Thoracic aorta (tissue), 2 donors: ENCODE measurements at regions not wholly inside any gene's neighbourhood (a gene's known extent, or its start where the extent isn't known, plus 50 kb on each side); places are given as distances from the start of the nearest gene placed in this dataset.

Experiments used
- ATAC-seq: fragments of 150-250 bp; one replicate; pipeline ENCODE4 v1.8.0; 2017; ENCODE audit warnings: low read depth; ENCODE audit not compliant: insufficient number of reproducible peaks, low FRiP score
- DNase-seq: peaks from one replicate; pipeline ENCODE4 v3.0.0-alpha.2; 2020; ENCODE audit warnings: low spot score
- H3K27ac ChIP-seq, 2 donors: fragments of 200-600 bp; sonication (generic); 1 replicate in 1 of 2; 2 replicates in 1 of 2; pipeline ENCODE4 v1.5.1; 2016; ENCODE audit warnings: mild to moderate bottlenecking in 2 of 2, moderate library complexity in 2 of 2
- H3K27me3 ChIP-seq: fragments of 200-600 bp; sonication (generic); replicated peaks from 2 replicates; pipeline ENCODE4 v1.6.0; 2016; ENCODE audit warnings: mild to moderate bottlenecking; ENCODE audit not compliant: insufficient read depth
- H3K36me3 ChIP-seq: fragments of 200-600 bp; sonication (generic); one replicate; pipeline ENCODE4 v1.5.1; 2016
- H3K4me1 ChIP-seq, 2 donors: fragments of 200-600 bp; sonication (generic); 1 replicate in 1 of 2; 2 replicates in 1 of 2; pipeline versions ENCODE4 v1.5.1 to v1.6.0; 2016; ENCODE audit warnings: low read depth in 2 of 2, mild to moderate bottlenecking in 1 of 2; ENCODE audit not compliant: control insufficient read depth in 1 of 2
- H3K4me3 ChIP-seq: fragments of 200-600 bp; sonication (generic); 2 replicates; pipeline ENCODE4 v1.5.1; 2016; ENCODE audit warnings: mild to moderate bottlenecking
- H3K9me3 ChIP-seq: fragments of 200-600 bp; sonication (generic); 2 replicates; pipeline ENCODE4 v1.5.1; 2016
- CTCF ChIP-seq: fragments of 200-600 bp; sonication (generic); IDR thresholded peaks from one replicate; pipeline ENCODE4 v1.5.1; 2019; ENCODE audit warnings: antibody characterized with exemption

DNA sequence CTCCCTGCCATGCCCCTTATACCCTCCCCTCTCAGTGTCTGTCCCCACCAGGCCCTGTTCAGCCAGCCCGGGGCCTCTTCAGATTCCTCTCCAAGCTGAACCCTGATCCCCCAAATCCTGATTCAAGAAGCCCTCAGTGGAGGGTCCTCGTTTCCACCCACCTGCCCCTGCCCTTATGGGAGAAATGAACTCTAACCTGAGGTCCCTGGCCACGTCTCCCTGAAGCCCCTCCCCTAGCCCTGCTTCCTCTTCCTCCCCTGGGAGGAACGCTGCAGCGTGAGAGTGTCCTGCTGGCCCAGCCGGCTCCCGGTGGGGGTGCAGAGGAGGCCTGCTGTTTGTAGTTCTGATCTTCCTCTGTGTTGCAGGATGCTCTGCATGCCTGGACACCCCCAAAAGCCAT lies 56.7 kb upstream of the GLI2 start:
- ATAC-seq (no peak), DNase-seq (no peak)
- Histone ChIP-seq H3K4me1 (peaks cover 0 to 8% of the 10 kb centered on the region in 2 donors), H3K9me3 (no peaks in the 10 kb centered on the region), H3K4me3 (no peak overlapping the region), H3K27me3 (no peaks in the 10 kb centered on the region), H3K36me3 (no peaks in the 10 kb centered on the region), H3K27ac (no peak overlapping the region)
- no peak for TF ChIP-seq CTCF

DNA sequence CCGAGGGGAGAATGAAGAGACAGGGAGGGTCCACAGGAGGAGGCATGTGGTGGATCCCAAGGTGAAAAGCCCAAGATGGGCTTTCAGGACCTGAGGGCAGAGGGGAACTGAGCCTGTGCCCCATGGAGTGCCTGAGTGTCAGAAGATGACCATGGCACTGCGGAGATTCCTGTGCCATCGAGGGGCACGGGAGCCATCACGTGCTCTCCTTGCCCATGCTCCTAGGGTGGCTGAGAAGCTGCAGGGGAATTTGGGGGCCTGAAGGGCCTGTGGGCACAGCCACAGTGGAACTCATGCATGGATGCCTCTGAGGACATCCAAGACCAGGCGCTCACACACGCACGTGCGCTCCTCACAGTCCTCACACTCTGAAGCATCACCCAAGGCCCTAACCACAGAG lies 56.1 kb upstream of the GLI2 start:
- Histone ChIP-seq H3K27me3 (no peaks in the 10 kb centered on the region), H3K4me1 (peaks cover 0 to 14% of the 10 kb centered on the region in 2 donors), H3K36me3 (no peaks in the 10 kb centered on the region), H3K9me3 (no peaks in the 10 kb centered on the region), H3K4me3 (no peak overlapping the region), H3K27ac (no peak overlapping the region)
- no peak for TF ChIP-seq CTCF
- no peak for ATAC-seq
- DNase-seq: no peak

DNA sequence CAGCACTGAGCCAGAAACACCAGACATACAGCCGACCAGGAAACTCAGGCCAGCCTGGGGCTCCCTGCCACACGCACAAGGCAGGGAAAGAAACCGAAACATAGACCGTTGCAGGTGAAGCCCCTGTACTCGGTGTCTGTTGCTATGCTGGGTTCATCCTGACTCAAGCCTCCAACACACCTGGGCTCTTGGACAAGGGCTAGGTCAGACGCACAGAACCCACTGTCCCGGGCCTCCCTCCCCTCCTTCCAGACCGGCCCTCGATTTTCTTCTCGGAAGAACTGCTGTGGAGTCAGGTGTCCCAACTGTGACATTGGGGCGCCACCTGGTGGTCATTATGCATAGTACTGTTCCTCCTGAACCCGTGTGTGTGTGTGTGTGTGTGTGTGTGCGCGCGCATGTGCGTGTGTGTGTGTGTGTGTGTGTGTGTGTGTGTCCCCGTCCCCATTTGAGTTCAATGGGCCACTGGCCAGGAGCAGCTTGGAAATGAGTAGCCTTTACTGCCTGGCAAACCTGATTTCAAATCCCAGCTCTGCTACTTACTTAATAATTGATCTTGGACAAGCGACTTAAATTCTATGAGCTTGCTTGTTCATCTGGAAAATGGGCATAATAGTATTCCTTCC lies 55.4 kb upstream of the GLI2 start:
- H3K27ac ChIP-seq: no peak overlapping the region
- peak overlapping the region; percentile 46 for H3K4me3 ChIP-seq
- H3K4me1 ChIP-seq: peaks cover 0 to 16% of the 10 kb centered on the region in 2 donors
- H3K9me3 ChIP-seq: no peaks in the 10 kb centered on the region
- H3K36me3 ChIP-seq: no peaks in the 10 kb centered on the region
- no peak for ATAC-seq
- peak; percentile 64 for TF ChIP-seq CTCF
- DNase-seq: peak; percentile 43
- H3K27me3 ChIP-seq: no peaks in the 10 kb centered on the region

DNA sequence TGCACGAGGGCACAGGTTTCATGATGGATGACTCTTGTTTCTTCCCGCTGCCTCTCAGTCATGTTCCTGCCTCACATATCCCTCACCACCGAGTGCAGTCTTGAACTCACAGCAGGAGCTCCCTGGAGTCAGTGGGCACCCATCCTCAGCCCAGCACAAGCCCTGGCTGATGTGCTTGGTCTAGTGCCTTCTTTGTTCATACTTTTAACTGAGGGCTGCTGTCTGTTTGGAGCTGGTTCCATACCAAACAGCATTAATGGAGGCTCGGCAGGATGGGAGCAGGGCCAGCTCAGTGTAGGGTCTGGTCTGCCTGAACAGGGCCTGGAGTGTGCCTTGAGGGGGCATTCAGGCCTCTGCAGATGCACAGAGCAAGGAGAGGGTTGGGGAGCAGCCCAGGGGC lies 54.5 kb upstream of the GLI2 start:
- peaks cover 0 to 16% of the 10 kb centered on the region in 2 donors for H3K4me1 ChIP-seq
- no peak for ATAC-seq
- H3K36me3 ChIP-seq: no peaks in the 10 kb centered on the region
- no peak for DNase-seq
- H3K27ac ChIP-seq: no peak overlapping the region
- TF ChIP-seq CTCF: no peak
- no peak overlapping the region for H3K4me3 ChIP-seq
- H3K27me3 ChIP-seq: no peaks in the 10 kb centered on the region
- H3K9me3 ChIP-seq: no peaks in the 10 kb centered on the region

DNA sequence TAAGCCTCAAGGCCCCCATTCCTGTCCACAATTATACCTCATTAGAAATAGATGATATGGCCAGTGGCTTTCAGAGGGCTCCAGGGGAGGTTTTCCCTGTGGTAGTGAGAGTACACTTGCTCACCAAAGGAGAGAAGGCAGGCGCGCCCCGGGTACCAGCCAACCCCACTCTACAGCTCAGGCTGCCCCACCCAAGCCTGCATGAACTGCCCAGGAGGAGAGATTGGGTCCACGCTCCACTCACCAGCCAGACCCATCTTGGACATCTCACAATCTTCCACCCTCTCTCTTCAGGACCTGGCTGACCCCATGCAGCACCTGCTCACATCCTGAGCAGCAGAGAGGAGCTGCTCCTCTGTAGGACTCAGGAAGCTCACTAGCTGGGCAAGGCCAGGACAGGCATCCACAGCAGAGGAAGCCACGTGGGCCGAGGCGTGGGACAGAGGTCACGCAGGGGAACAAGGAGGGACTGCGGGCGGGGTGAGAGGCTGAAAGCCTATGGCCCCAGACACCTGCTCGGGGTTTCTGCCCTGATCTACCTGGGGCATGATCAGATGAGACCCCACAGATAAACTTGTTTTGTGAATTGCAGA lies 53.9 kb upstream of the GLI2 start:
- no peak overlapping the region for H3K27ac ChIP-seq
- no peak for DNase-seq
- peaks cover 0 to 16% of the 10 kb centered on the region in 2 donors for H3K4me1 ChIP-seq
- no peak for TF ChIP-seq CTCF
- no peak for ATAC-seq
- H3K27me3 ChIP-seq: no peaks in the 10 kb centered on the region
- no peaks in the 10 kb centered on the region for H3K36me3 ChIP-seq
- no peak overlapping the region for H3K4me3 ChIP-seq
- H3K9me3 ChIP-seq: no peaks in the 10 kb centered on the region
